ENCODE measurements at regions not wholly inside any gene's neighbourhood (a gene's known extent, or its start where the extent isn't known, plus 50 kb on each side); places are given as distances from the start of the nearest gene placed in this dataset.

DNA sequence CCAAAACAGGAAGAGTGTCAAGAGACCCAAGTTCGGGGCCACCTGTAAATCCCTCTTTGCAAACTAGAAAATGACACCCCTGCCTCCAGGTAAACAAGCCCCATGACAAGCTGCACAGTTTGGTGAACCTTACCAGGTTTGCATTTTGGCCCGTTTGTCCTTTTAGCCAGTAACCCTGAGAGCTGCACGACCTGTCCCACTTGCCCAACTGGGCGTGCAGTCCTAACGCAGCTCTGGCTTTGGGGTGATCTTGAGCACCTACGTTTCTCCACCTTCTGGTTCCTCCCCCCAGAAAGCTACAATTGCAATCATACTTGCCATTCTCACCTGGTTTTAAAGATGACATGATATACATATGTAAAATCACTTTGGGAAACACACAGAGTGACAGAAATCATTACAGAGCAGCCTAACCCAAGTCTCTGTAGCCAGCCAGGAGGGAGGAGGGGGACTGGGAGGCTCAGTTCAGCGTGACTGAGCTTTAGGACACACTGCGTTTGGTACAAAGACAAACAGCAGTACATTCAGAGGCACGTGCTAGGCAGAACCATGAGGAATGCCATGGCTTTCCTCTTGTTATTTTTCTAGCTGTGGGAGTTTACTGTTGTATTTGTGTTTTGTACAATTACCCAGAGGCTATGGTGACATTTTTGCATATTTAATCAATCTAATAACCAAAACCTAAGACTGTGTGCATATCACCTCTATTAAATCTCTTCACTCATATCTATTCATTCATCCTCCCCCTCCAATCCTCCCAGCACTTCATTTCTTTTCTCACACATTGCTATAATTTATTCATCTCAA lies 304.0 kb downstream of the IRS1 start:
- Histone ChIP-seq H3K4me3 (ENCODE audit: low read length in 3 of 3) (peak overlapping the region in 1 of 3 donors; percentile 2), H3K27ac (ENCODE audit: low read depth in 2 of 2, low read length in 2 of 2) (peak overlapping the region in 1 of 2 donors; percentile 72)
- FAIRE-seq, result no peak

DNA sequence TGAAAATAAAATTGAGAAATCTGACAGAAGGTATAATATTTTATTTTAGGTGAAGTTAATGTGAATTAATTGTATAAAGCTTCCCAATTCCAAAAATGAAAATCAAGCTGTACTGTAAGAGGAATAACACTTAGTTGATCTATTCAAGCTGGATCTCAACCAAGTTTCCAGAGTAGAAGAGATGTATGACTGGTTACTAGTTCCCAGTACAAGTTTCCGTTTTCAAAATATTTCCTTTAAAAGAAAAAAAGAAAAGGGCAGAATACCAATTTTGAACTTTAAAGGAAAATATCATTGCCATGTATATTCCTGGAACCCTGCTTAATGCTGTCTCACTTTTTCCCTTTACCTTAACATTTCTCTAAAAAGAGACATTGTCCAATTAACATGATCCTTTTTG lies 308.5 kb downstream of the IRS1 start:
- Histone ChIP-seq H3K4me3 (ENCODE audit: low read length in 3 of 3) (no peak overlapping the region), H3K9me3 (ENCODE audit: control insufficient read depth in 2 of 3, insufficient read depth in 1 of 3, low read length in 3 of 3) (no peaks in the 10 kb centered on the region), H3K27ac (ENCODE audit: low read depth in 2 of 2, low read length in 2 of 2) (no peak overlapping the region), H3K27me3 (ENCODE audit: control insufficient read depth, insufficient read depth, low read length) (no peaks in the 10 kb centered on the region), H3K36me3 (ENCODE audit: control insufficient read depth in 2 of 3, insufficient read depth in 3 of 3, low read length in 3 of 3) (no peaks in the 10 kb centered on the region), H3K9ac (ENCODE audit: low read length in 3 of 3) (no peak overlapping the region), H3K4me1 (ENCODE audit: control insufficient read depth in 2 of 3, insufficient read depth in 2 of 3, low read depth in 1 of 3, low read length in 3 of 3) (peaks cover 0 to 6% (median 0%) of the 10 kb centered on the region in 3 donors)
- intact Hi-C loops (cut with DNase I), result no loop called here
- no peak for DNase-seq
- FAIRE-seq, result no peak
- TF ChIP-seq, protein P1, sequence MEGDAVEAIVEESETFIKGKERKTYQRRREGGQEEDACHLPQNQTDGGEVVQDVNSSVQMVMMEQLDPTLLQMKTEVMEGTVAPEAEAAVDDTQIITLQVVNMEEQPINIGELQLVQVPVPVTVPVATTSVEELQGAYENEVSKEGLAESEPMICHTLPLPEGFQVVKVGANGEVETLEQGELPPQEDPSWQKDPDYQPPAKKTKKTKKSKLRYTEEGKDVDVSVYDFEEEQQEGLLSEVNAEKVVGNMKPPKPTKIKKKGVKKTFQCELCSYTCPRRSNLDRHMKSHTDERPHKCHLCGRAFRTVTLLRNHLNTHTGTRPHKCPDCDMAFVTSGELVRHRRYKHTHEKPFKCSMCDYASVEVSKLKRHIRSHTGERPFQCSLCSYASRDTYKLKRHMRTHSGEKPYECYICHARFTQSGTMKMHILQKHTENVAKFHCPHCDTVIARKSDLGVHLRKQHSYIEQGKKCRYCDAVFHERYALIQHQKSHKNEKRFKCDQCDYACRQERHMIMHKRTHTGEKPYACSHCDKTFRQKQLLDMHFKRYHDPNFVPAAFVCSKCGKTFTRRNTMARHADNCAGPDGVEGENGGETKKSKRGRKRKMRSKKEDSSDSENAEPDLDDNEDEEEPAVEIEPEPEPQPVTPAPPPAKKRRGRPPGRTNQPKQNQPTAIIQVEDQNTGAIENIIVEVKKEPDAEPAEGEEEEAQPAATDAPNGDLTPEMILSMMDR (IDR thresholded peaks at IDR 0.05; ENCODE audit: borderline replicate concordance, extremely low read depth, insufficient read depth), result no peak

More for the DNA sequence above, 304.0 kb downstream of the IRS1 start:
- Histone ChIP-seq H3K4me1 (ENCODE audit: control insufficient read depth in 2 of 3, insufficient read depth in 2 of 3, low read depth in 1 of 3, low read length in 3 of 3) (peaks cover 0 to 11% (median 0%) of the 10 kb centered on the region in 3 donors), H3K27me3 (ENCODE audit: control insufficient read depth, insufficient read depth, low read length) (no peaks in the 10 kb centered on the region), H3K36me3 (ENCODE audit: control insufficient read depth in 2 of 3, insufficient read depth in 3 of 3, low read length in 3 of 3) (no peaks in the 10 kb centered on the region), H3K9ac (ENCODE audit: low read length in 3 of 3) (no peak overlapping the region), H3K9me3 (ENCODE audit: control insufficient read depth in 2 of 3, insufficient read depth in 1 of 3, low read length in 3 of 3) (no peaks in the 10 kb centered on the region)
- TF ChIP-seq, protein P1 (IDR thresholded peaks at IDR 0.05; ENCODE audit: borderline replicate concordance, extremely low read depth, insufficient read depth), result no peak
- peak; percentile 43 to 76 (median 62) for DNase-seq
- intact Hi-C loops (cut with DNase I), result no loop called here

DNA sequence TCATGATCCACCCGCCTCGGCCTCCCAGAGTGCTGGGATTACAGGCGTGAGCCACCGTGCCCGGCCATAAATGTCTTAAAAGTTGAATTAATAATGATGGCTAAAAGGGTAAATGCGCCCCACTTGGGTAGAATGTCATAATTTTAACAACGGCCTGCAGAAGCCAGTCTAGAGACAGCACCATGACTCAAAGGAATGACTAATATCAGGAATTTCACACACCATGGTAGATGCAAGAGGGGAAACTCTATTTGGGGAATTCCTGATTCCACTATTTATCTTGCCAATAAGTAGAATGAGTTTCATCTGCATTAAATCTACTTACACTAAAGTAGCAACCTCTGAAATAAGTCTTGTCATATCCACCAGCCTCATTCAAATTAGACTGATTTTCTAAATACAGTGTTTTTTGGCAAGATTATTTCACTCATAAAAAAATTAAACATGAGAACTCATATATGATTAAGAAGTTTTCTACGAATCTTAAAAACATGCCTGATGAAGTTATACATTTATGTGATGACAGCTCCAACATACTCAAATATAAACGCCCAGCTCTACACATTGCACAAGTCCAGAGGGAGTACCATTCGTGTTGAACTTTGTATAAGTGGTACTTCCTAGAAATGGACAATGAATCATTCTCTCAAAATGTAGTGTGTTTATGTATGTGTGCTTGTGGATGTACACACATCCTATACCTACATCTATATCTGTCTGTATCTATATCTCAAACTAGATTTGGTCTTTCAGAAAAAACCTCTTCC lies 309.7 kb downstream of the IRS1 start:
- no peak for DNase-seq
- TF ChIP-seq, protein P1 (IDR thresholded peaks at IDR 0.05; ENCODE audit: borderline replicate concordance, extremely low read depth, insufficient read depth), result no peak
- no peak for FAIRE-seq
- H3K4me3 ChIP-seq (ENCODE audit: low read length in 3 of 3), result no peak overlapping the region
- no peaks in the 10 kb centered on the region for H3K4me1 ChIP-seq (ENCODE audit: control insufficient read depth in 2 of 3, insufficient read depth in 2 of 3, low read depth in 1 of 3, low read length in 3 of 3)
- H3K27ac ChIP-seq (ENCODE audit: low read depth in 2 of 2, low read length in 2 of 2), result no peak overlapping the region
- no peaks in the 10 kb centered on the region for H3K36me3 ChIP-seq (ENCODE audit: control insufficient read depth in 2 of 3, insufficient read depth in 3 of 3, low read length in 3 of 3)
- H3K9me3 ChIP-seq (ENCODE audit: control insufficient read depth in 2 of 3, insufficient read depth in 1 of 3, low read length in 3 of 3), result no peaks in the 10 kb centered on the region
- H3K27me3 ChIP-seq (ENCODE audit: control insufficient read depth, insufficient read depth, low read length), result no peaks in the 10 kb centered on the region
- H3K9ac ChIP-seq (ENCODE audit: low read length in 3 of 3), result no peak overlapping the region
- intact Hi-C loops (cut with DNase I), result no loop called here
